B cell (primary cell): ENCODE measurements at regions not wholly inside any gene's neighbourhood (a gene's known extent, or its start where the extent isn't known, plus 50 kb on each side); places are given as distances from the start of the nearest gene placed in this dataset.

ENCODE experiments used
- ATAC-seq: fragments of 200-7000 bp; cut with Tn5 transposase; one replicate; pipeline ENCODE4 v1.10.0; 2021; ENCODE audit warnings: low read depth, mild to moderate bottlenecking, moderate number of reproducible peaks, moderate library complexity
- CTCF ChIA-PET: fragments of 350-600 bp; sonication (Branson Sonifier 250); formaldehyde crosslinking; loops from one replicate; lab custom pipeline; 2021; ENCODE audit warnings: antibody characterized with exemption, inconsistent platforms; lab: Charles Lee
- POLR2A ChIA-PET: fragments of 350-600 bp; sonication (Branson Sonifier 250); formaldehyde crosslinking; loops from one replicate; lab custom pipeline; 2021; ENCODE audit warnings: antibody characterized with exemption; lab: Charles Lee
- DNase-seq: peaks from one replicate; pipeline ENCODE4 v3.0.0; 2013
- H2AFZ ChIP-seq: 2 replicates; pipeline ENCODE4 v1.6.1; 2012; ENCODE audit warnings: mild to moderate bottlenecking, low read depth, low read length; ENCODE audit not compliant: insufficient read depth, poor library complexity, severe bottlenecking
- H3K27ac ChIP-seq, 2 donors: 1 replicate in 1 of 2; 2 replicates in 1 of 2; pipeline ENCODE4 v1.5.1; 2012 to 2013; ENCODE audit warnings: low read length in 2 of 2, mild to moderate bottlenecking in 2 of 2, moderate library complexity in 1 of 2
- H3K27me3 ChIP-seq, 4 experiments: fragments of 200-600 bp in 1 of 4; sonication (generic) in 1 of 4; replicated peaks in 1 of 4; 1 replicate in 2 of 4; 2 replicates in 2 of 4; pipeline versions ENCODE4 v1.6.1 to v1.7.0; 2013 to 2016; ENCODE audit warnings: low read length in 3 of 4, mild to moderate bottlenecking in 2 of 4, mixed read lengths in 1 of 4, moderate library complexity in 1 of 4; ENCODE audit not compliant: insufficient read depth in 4 of 4, control insufficient read depth in 3 of 4; ENCODE audit errors: control extremely low read depth in 1 of 4
- H3K36me3 ChIP-seq, 2 experiments: replicated peaks in 1 of 2; 1 replicate in 1 of 2; 2 replicates in 1 of 2; pipeline versions ENCODE4 v1.6.1 to v1.7.1; 2013; ENCODE audit warnings: low read length in 1 of 2; ENCODE audit not compliant: insufficient read depth in 2 of 2, control insufficient read depth in 1 of 2; ENCODE audit errors: control extremely low read depth in 1 of 2, extremely low read depth in 1 of 2
- H3K4me1 ChIP-seq, 2 donors: fragments of 200-600 bp in 1 of 2; sonication (generic) in 1 of 2; 1 replicate in 1 of 2; 2 replicates in 1 of 2; pipeline versions ENCODE4 v1.5.1 to v1.6.1; 2013 to 2017; ENCODE audit warnings: low read length in 2 of 2; ENCODE audit not compliant: control insufficient read depth in 2 of 2, insufficient read depth in 2 of 2
- H3K4me2 ChIP-seq: replicated peaks from 2 replicates; pipeline ENCODE3; 2012; ENCODE audit warnings: mild to moderate bottlenecking, low read depth, low read length; ENCODE audit not compliant: poor library complexity, severe bottlenecking
- H3K4me3 ChIP-seq, 5 experiments: fragments of 200-600 bp in 1 of 5; sonication (generic) in 1 of 5; 1 replicate in 3 of 5; 2 replicates in 2 of 5; pipeline versions ENCODE4 v1.5.1 to v1.7.0; 2011 to 2016; ENCODE audit warnings: low read length in 4 of 5, mild to moderate bottlenecking in 4 of 5, low read depth in 2 of 5, control low read depth in 1 of 5, moderate library complexity in 1 of 5; ENCODE audit not compliant: insufficient read depth in 1 of 5; ENCODE audit errors: control extremely low read depth in 1 of 5, extremely low read depth in 1 of 5
- H3K79me2 ChIP-seq: fragments of 200-600 bp; sonication (generic); one replicate; pipeline ENCODE4 v1.6.0; 2016; ENCODE audit warnings: low read length; ENCODE audit not compliant: control insufficient read depth, insufficient read depth
- H3K9ac ChIP-seq: fragments of 200-600 bp; sonication (generic); 2 replicates; pipeline ENCODE4 v1.6.1; 2017; ENCODE audit warnings: mild to moderate bottlenecking, low read length, moderate library complexity
- H3K9me3 ChIP-seq, 3 donors: one replicate each; pipeline versions ENCODE4 v1.6.1 to v1.7.1; 2013; ENCODE audit warnings: low read length in 2 of 3; ENCODE audit not compliant: control insufficient read depth in 2 of 3, insufficient read depth in 1 of 3; ENCODE audit errors: control extremely low read depth in 1 of 3
- H4K20me1 ChIP-seq: 2 replicates; pipeline ENCODE4 v1.6.0; 2012; ENCODE audit warnings: mild to moderate bottlenecking, low read length; ENCODE audit not compliant: insufficient read depth, control insufficient read depth, poor library complexity, severe bottlenecking
- H3K27ac Mint-ChIP-seq: one replicate; pipeline ENCODE4 v1.8.0; 2021; ENCODE audit warnings: mixed read lengths
- H3K27me3 Mint-ChIP-seq: one replicate; pipeline ENCODE4 v1.8.0; 2021; ENCODE audit warnings: mixed read lengths
- H3K4me1 Mint-ChIP-seq: one replicate; pipeline ENCODE4 v1.8.0; 2021; ENCODE audit warnings: mixed read lengths
- H3K4me3 Mint-ChIP-seq: one replicate; pipeline ENCODE4 v1.8.0; 2021; ENCODE audit warnings: mixed read lengths
- H3K9me3 Mint-ChIP-seq: one replicate; pipeline ENCODE4 v1.8.0; 2022; ENCODE audit warnings: mixed read lengths; ENCODE audit not compliant: insufficient read depth
- EZH2 ChIP-seq: IDR thresholded peaks from 2 replicates; pipeline ENCODE4 v1.6.1; 2012; ENCODE audit warnings: borderline replicate concordance, low read depth, mild to moderate bottlenecking, moderate library complexity, low read length; ENCODE audit not compliant: insufficient read depth, poor library complexity, severe bottlenecking
- WGBS: methylation state at CpG from one replicate; pipeline ENCODE4 v1.1.5; 2013; ENCODE audit warnings: missing lambda C conversion rate; ENCODE audit not compliant: insufficient coverage; 5-methylcytosine and 5-hydroxymethylcytosine counted together
- intact Hi-C: fragments of 100-400 bp; cut with micrococcal nuclease; formaldehyde crosslinking; loops from one replicate; pipeline ENCODE4 v1.10.0; 2022
- TF ChIP-seq, protein P1 (sequence below): fragments of 200-600 bp; IDR thresholded peaks from one replicate; pipeline ENCODE4 v1.8.0; 2022; ENCODE audit warnings: antibody characterized with exemption, mild to moderate bottlenecking

DNA sequence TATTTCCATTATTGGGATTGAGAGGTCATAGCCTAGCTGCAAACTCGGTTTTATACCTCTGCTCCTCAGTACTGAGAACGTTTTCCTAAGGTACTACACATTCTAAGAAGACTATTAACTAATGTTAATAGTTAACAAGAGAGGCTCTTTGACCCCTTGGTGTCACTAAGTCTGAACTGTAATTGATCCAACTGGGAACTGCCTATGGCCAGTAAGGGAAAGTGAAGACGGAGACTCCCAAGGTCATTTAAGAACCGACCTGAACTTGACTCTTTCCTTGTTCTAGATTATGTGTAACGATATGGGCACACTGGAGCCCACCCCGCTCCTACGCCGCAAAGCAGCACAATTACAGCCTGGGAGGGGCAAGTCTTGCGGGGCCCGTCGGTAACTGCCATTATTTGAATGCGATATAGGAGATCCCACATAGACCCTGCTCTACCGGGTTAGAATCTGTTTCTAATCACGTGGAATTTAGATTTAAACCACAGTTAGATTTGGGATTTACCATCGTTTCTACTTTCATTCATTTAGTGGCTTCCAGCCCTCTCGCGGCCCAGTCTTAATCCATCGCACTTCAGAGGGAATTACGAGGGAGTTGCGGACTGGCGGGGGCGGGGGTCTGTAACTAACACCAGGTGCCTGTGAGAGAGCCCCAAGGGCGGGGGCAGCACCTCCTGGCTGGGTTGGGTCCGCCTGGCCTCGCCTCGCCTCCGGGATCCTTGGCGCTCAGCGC lies 84.1 kb upstream of the EPB41L3 start:
- intact Hi-C loops = no loop called here

More for the DNA sequence above, 84.1 kb upstream of the EPB41L3 start:
- DNase-seq = no peak
- Mint-ChIP-seq H3K4me3 (peak overlapping the region; percentile 73), H3K27ac (no peak overlapping the region), H3K27me3 (peaks cover 27% of the 10 kb centered on the region), H3K9me3 (no peaks in the 10 kb centered on the region), H3K4me1 (peaks cover 12% of the 10 kb centered on the region)
- H3K27me3 ChIP-seq = peaks cover 0 to 47% (median 22%) of the 10 kb centered on the region in 4 experiments
- ChIA-PET POLR2A (no interaction called here), CTCF (no interaction called here)
- H3K79me2 ChIP-seq = no peaks in the 10 kb centered on the region
- ATAC-seq = no peak
- peaks cover 0 to 10% (median 0%) of the 10 kb centered on the region in 3 donors for H3K9me3 ChIP-seq
- peaks cover 18 to 21% of the 10 kb centered on the region in 2 donors for H3K4me1 ChIP-seq
- H4K20me1 ChIP-seq = no peaks in the 10 kb centered on the region
- H3K27ac ChIP-seq = no peak overlapping the region
- no peak overlapping the region for H2AFZ ChIP-seq
- H3K4me2 ChIP-seq = peak overlapping the region; percentile 68
- H3K9ac ChIP-seq = peak overlapping the region; percentile 26
- WGBS = 15% methylated on average over 24 of the region's 29 CpGs
- no peaks in the 10 kb centered on the region for H3K36me3 ChIP-seq
- peak overlapping the region in 2 of 5 experiments; percentile 14 to 33 for H3K4me3 ChIP-seq
- TF ChIP-seq, protein P1, sequence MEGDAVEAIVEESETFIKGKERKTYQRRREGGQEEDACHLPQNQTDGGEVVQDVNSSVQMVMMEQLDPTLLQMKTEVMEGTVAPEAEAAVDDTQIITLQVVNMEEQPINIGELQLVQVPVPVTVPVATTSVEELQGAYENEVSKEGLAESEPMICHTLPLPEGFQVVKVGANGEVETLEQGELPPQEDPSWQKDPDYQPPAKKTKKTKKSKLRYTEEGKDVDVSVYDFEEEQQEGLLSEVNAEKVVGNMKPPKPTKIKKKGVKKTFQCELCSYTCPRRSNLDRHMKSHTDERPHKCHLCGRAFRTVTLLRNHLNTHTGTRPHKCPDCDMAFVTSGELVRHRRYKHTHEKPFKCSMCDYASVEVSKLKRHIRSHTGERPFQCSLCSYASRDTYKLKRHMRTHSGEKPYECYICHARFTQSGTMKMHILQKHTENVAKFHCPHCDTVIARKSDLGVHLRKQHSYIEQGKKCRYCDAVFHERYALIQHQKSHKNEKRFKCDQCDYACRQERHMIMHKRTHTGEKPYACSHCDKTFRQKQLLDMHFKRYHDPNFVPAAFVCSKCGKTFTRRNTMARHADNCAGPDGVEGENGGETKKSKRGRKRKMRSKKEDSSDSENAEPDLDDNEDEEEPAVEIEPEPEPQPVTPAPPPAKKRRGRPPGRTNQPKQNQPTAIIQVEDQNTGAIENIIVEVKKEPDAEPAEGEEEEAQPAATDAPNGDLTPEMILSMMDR = no peak
- no peak for TF ChIP-seq EZH2
